ENCODE measurements at regions not wholly inside any gene's neighbourhood (a gene's known extent, or its start where the extent isn't known, plus 50 kb on each side); places are given as distances from the start of the nearest gene placed in this dataset.

DNA sequence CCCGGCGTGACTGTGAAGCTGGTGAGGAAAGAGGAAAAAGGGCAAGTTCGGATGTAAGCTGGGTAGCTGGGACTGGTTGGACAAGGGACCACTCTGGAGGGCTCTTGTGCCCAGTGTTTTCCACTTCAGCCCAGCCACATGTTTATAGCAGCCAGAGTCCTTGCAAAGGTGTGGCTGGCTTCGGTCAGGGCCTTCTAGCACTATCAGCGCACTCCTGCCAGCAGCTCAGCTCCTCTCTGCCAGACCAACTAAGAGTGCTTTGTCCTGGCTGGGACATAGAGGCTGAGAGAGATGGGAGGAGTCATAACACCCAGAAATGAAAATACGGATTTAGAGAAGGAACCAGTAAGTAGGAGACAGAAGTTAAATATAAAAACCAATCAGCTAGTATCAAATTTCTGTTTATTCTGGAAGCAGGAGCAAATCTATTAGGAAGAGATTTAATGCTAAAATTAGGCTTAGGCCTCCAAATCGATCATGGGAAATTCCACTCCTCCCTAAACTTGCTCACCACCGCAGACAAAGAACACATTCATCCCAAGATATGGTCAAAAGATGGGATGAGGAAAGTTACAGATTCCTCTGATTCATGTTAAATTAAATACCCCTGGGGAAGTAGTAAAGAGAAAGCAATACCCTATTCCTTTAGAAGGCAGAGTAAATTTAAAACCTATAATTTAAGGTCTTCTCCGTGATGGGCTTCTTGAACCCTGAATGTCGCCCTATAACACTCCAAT lies 135.0 kb downstream of the RALA start:
- TF ChIP-seq, protein P1, sequence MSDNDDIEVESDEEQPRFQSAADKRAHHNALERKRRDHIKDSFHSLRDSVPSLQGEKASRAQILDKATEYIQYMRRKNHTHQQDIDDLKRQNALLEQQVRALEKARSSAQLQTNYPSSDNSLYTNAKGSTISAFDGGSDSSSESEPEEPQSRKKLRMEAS (IDR thresholded peaks at IDR 0.05): no peak
- TF ChIP-seq YY1 (IDR thresholded peaks at IDR 0.05; ENCODE audit: low read depth): no peak
- TF ChIP-seq TCF12 (IDR thresholded peaks at IDR 0.05; ENCODE audit: low read depth): no peak
- TF ChIP-seq RAD21 (IDR thresholded peaks at IDR 0.05; ENCODE audit: low read depth): no peak
- no peak for TF ChIP-seq TAF1 (IDR thresholded peaks at IDR 0.05; ENCODE audit: low read depth)
- no peak for TF ChIP-seq FOXM1 (IDR thresholded peaks at IDR 0.05; ENCODE audit: borderline replicate concordance, low read depth)
- TF ChIP-seq CEBPB (IDR thresholded peaks at IDR 0.05): no peak
- TF ChIP-seq ZBTB7A (IDR thresholded peaks at IDR 0.05; ENCODE audit: low read depth): no peak
- TF ChIP-seq, protein P2, sequence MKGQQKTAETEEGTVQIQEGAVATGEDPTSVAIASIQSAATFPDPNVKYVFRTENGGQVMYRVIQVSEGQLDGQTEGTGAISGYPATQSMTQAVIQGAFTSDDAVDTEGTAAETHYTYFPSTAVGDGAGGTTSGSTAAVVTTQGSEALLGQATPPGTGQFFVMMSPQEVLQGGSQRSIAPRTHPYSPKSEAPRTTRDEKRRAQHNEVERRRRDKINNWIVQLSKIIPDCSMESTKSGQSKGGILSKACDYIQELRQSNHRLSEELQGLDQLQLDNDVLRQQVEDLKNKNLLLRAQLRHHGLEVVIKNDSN (IDR thresholded peaks at IDR 0.05): no peak
- no peak for TF ChIP-seq EP300 (IDR thresholded peaks at IDR 0.05; ENCODE audit: borderline replicate concordance)
- TF ChIP-seq, protein P3, sequence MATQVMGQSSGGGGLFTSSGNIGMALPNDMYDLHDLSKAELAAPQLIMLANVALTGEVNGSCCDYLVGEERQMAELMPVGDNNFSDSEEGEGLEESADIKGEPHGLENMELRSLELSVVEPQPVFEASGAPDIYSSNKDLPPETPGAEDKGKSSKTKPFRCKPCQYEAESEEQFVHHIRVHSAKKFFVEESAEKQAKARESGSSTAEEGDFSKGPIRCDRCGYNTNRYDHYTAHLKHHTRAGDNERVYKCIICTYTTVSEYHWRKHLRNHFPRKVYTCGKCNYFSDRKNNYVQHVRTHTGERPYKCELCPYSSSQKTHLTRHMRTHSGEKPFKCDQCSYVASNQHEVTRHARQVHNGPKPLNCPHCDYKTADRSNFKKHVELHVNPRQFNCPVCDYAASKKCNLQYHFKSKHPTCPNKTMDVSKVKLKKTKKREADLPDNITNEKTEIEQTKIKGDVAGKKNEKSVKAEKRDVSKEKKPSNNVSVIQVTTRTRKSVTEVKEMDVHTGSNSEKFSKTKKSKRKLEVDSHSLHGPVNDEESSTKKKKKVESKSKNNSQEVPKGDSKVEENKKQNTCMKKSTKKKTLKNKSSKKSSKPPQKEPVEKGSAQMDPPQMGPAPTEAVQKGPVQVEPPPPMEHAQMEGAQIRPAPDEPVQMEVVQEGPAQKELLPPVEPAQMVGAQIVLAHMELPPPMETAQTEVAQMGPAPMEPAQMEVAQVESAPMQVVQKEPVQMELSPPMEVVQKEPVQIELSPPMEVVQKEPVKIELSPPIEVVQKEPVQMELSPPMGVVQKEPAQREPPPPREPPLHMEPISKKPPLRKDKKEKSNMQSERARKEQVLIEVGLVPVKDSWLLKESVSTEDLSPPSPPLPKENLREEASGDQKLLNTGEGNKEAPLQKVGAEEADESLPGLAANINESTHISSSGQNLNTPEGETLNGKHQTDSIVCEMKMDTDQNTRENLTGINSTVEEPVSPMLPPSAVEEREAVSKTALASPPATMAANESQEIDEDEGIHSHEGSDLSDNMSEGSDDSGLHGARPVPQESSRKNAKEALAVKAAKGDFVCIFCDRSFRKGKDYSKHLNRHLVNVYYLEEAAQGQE (IDR thresholded peaks at IDR 0.05; ENCODE audit: low read depth): no peak
- TF ChIP-seq NFIC (IDR thresholded peaks at IDR 0.05): no peak
- TF ChIP-seq CREB1 (IDR thresholded peaks at IDR 0.05; ENCODE audit: low read depth): no peak
- TF ChIP-seq TEAD4 (IDR thresholded peaks at IDR 0.05): no peak
- no peak for TF ChIP-seq EGR1 (IDR thresholded peaks at IDR 0.05)

DNA sequence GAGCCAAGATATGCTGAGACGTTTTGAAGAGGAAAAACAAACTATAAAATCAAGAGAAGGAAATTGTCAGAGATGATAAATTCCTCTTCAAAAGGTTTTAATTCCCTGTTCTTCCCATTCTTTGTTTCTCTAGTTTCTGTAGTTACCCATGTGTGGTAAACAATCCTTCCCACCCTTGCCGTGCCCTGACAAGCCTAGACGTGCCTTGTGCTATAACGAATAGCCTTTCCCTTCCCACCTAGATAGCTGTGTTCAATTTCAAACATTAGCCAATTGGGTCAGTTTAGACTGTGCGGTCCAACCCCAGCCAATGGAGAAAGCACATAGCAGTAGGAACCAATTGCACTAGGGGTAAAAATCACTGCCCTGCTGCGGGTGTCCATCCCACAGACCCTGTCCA lies 138.1 kb downstream of the RALA start:
- TF ChIP-seq EGR1 (IDR thresholded peaks at IDR 0.05): no peak
- no peak for TF ChIP-seq TAF1 (IDR thresholded peaks at IDR 0.05; ENCODE audit: low read depth)
- TF ChIP-seq RAD21 (IDR thresholded peaks at IDR 0.05; ENCODE audit: low read depth): no peak
- no peak for TF ChIP-seq NFIC (IDR thresholded peaks at IDR 0.05)
- TF ChIP-seq CREB1 (IDR thresholded peaks at IDR 0.05; ENCODE audit: low read depth): no peak
- TF ChIP-seq, protein P3 (IDR thresholded peaks at IDR 0.05; ENCODE audit: low read depth): no peak
- TF ChIP-seq ZBTB7A (IDR thresholded peaks at IDR 0.05; ENCODE audit: low read depth): no peak
- no peak for TF ChIP-seq TEAD4 (IDR thresholded peaks at IDR 0.05)
- TF ChIP-seq FOXM1 (IDR thresholded peaks at IDR 0.05; ENCODE audit: borderline replicate concordance, low read depth): no peak
- no peak for TF ChIP-seq YY1 (IDR thresholded peaks at IDR 0.05; ENCODE audit: low read depth)
- TF ChIP-seq, protein P1 (IDR thresholded peaks at IDR 0.05): no peak
- TF ChIP-seq, protein P2 (IDR thresholded peaks at IDR 0.05): no peak

DNA sequence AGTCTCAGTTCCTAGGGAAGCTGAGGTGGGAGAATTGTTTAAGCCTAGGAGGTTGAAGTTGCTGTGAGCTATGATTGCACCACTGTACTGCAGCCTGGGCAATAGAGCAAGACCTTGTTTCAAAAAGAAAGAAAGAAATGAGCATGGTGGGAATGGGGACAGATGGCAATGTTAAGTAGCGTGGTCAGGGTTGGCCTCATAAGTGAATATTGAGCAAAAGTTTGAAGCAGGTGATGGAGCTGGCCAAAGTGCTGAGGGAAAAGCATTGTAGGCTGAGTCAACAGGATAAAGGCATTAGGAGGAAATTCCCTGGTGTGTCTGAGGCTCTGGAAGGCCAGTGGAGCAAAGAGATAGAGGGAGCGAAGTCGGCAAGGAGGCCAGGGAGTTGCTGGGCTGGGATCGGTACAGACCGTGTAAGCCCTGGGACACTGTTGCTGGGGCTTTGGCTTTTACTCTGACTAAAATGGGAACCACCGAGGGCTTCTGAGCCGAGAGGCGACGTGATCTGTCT lies 151.0 kb downstream of the RALA start:
- TF ChIP-seq, protein P3 (IDR thresholded peaks at IDR 0.05; ENCODE audit: low read depth): peak; percentile 55

DNA sequence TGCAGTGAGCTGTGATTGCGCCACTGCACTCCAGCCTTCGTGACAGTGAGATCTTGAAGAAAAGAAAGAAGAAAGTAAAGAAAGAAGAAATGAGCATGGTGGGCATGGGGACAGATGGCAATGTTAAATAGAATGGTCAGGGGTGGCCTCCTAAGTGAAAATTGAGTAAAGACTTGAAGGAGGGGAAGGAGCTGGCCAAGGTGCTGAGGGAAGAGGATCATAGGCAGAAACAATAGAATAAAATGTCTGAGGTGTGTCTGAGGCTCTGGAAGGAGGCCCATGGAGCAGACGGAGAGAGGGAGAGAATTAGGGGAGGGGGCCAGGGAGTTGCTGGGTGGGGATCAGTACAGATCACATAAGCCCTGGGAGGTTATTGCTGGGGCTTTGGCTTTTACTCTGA lies 163.1 kb downstream of the RALA start:
- TF ChIP-seq, protein P3 (IDR thresholded peaks at IDR 0.05; ENCODE audit: low read depth): peak; percentile 77
